Liver (tissue), 8 donors: ENCODE measurements at regions not wholly inside any gene's neighbourhood (a gene's known extent, or its start where the extent isn't known, plus 50 kb on each side); places are given as distances from the start of the nearest gene placed in this dataset.

Experiments used
- DNase-seq: peaks from one replicate; pipeline ENCODE4 v3.0.0-alpha.2; 2017; ENCODE audit warnings: low spot score
- H3K27ac ChIP-seq, 2 donors: one replicate each; pipeline ENCODE4 v1.7.0; 2013; ENCODE audit warnings: inconsistent platforms in 2 of 2, low read length in 2 of 2, control low read depth in 1 of 2, low read depth in 1 of 2, mild to moderate bottlenecking in 1 of 2
- H3K27me3 ChIP-seq, 4 donors: one replicate each; pipeline versions ENCODE4 v1.6.1 to v1.7.0; 2013; ENCODE audit warnings: low read length in 3 of 4, inconsistent platforms in 1 of 4, mild to moderate bottlenecking in 1 of 4, moderate library complexity in 1 of 4; ENCODE audit not compliant: control insufficient read depth in 4 of 4, insufficient read depth in 4 of 4
- H3K36me3 ChIP-seq, 4 donors: one replicate each; pipeline versions ENCODE4 v1.6.1 to v1.7.0; 2013; ENCODE audit warnings: low read length in 3 of 4, mild to moderate bottlenecking in 3 of 4, low read depth in 1 of 4, moderate library complexity in 1 of 4; ENCODE audit not compliant: control insufficient read depth in 4 of 4, insufficient read depth in 3 of 4
- H3K4me1 ChIP-seq, 4 donors: one replicate each; pipeline versions ENCODE4 v1.6.1 to v1.7.0; 2013; ENCODE audit warnings: low read length in 3 of 4, mild to moderate bottlenecking in 3 of 4, moderate library complexity in 1 of 4; ENCODE audit not compliant: control insufficient read depth in 4 of 4, insufficient read depth in 4 of 4
- H3K4me3 ChIP-seq, 3 donors: one replicate each; pipeline versions ENCODE4 v1.6.1 to v1.7.0; 2013; ENCODE audit warnings: low read length in 3 of 3, control low read depth in 1 of 3, low read depth in 1 of 3, mild to moderate bottlenecking in 1 of 3
- H3K9ac ChIP-seq, 2 donors: one replicate each; pipeline ENCODE4 v1.7.0; 2013; ENCODE audit warnings: low read length in 2 of 2, mild to moderate bottlenecking in 2 of 2, moderate library complexity in 2 of 2, control low read depth in 1 of 2, low read depth in 1 of 2
- H3K9me3 ChIP-seq, 4 donors: one replicate each; pipeline versions ENCODE4 v1.6.1 to v1.7.0; 2013; ENCODE audit warnings: low read length in 3 of 4; ENCODE audit not compliant: control insufficient read depth in 4 of 4
- EGR1 ChIP-seq, 2 donors: IDR thresholded peaks; 2 replicates each; pipeline ENCODE4 v1.6.1; 2016 to 2018; ENCODE audit warnings: antibody characterized with exemption in 2 of 2, low read depth in 2 of 2
- FOXA1 ChIP-seq: IDR thresholded peaks from 2 replicates; pipeline ENCODE4 v1.6.1; 2016; ENCODE audit warnings: antibody characterized with exemption
- FOXA2 ChIP-seq: IDR thresholded peaks from 2 replicates; pipeline ENCODE4 v1.6.1; 2016; ENCODE audit warnings: antibody characterized with exemption
- GABPA ChIP-seq, 2 donors: IDR thresholded peaks in 1 of 2; conservative IDR thresholded peaks in 1 of 2; 2 replicates each; pipeline ENCODE4 v1.6.1; 2016; ENCODE audit warnings: antibody characterized with exemption in 2 of 2, mild to moderate bottlenecking in 1 of 2, moderate library complexity in 1 of 2
- HNF4A ChIP-seq, 2 donors: conservative IDR thresholded peaks; 2 replicates each; pipeline ENCODE4 v1.6.1; 2016; ENCODE audit warnings: antibody characterized with exemption in 2 of 2, mild to moderate bottlenecking in 2 of 2
- HNF4G ChIP-seq: IDR thresholded peaks from 2 replicates; pipeline ENCODE4 v1.6.1; 2016; ENCODE audit warnings: antibody characterized with exemption
- JUND ChIP-seq, 2 donors: IDR thresholded peaks; 2 replicates each; pipeline ENCODE4 v1.6.1; 2016; ENCODE audit warnings: antibody characterized with exemption in 2 of 2
- NR2F2 ChIP-seq: IDR thresholded peaks from 2 replicates; pipeline ENCODE4 v1.6.1; 2016; ENCODE audit warnings: antibody characterized with exemption
- RAD21 ChIP-seq, 2 donors: IDR thresholded peaks; 2 replicates each; pipeline ENCODE4 v1.6.1; 2016; ENCODE audit warnings: antibody characterized with exemption in 2 of 2, mild to moderate bottlenecking in 2 of 2
- RXRA ChIP-seq, 2 donors: IDR thresholded peaks; 2 replicates each; pipeline ENCODE4 v1.6.1; 2017 to 2018; ENCODE audit warnings: antibody characterized with exemption in 2 of 2, mild to moderate bottlenecking in 1 of 2
- SP1 ChIP-seq: IDR thresholded peaks from 2 replicates; pipeline ENCODE4 v1.6.1; 2018; ENCODE audit warnings: antibody characterized with exemption, mild to moderate bottlenecking
- TAF1 ChIP-seq: conservative IDR thresholded peaks from 2 replicates; pipeline ENCODE4 v1.6.1; 2016; ENCODE audit warnings: antibody characterized with exemption, mild to moderate bottlenecking
- YY1 ChIP-seq: IDR thresholded peaks from 2 replicates; pipeline ENCODE4 v1.6.1; 2016; ENCODE audit warnings: antibody characterized with exemption, mild to moderate bottlenecking
- WGBS: extraction: QIAGEN DNeasy Blood & Tissue Kit; methylation state at CpG from one replicate; pipeline ENCODE4 v1.1.7; 2013; 5-methylcytosine and 5-hydroxymethylcytosine counted together
- TF ChIP-seq, protein P1 (sequence below): IDR thresholded peaks from 2 replicates; pipeline ENCODE4 v1.6.1; 2016; ENCODE audit warnings: antibody characterized with exemption
- TF ChIP-seq, protein P2 (sequence below): IDR thresholded peaks from 2 replicates; pipeline ENCODE4 v1.6.1; 2016; ENCODE audit warnings: antibody characterized with exemption, mild to moderate bottlenecking
- TF ChIP-seq, protein P3 (sequence below): fragments of 150-350 bp; IDR thresholded peaks from 2 replicates; pipeline ENCODE4 v1.5.1; 2017; ENCODE audit warnings: improper control_type of control experiment, low read depth, low read length; ENCODE audit not compliant: missing input control
- TF ChIP-seq, protein P4 (sequence below): IDR thresholded peaks from 2 replicates; pipeline ENCODE4 v1.6.1; 2016; ENCODE audit warnings: antibody characterized with exemption
- TF ChIP-seq, protein P5 (sequence below): IDR thresholded peaks from 2 replicates; pipeline ENCODE4 v1.6.1; 2016; ENCODE audit warnings: antibody characterized with exemption
- donor health status: healthy.
- donor health status: healthy.
- donor health status: healthy.
- donor health status: healthy.
- donor health status: healthy.

DNA sequence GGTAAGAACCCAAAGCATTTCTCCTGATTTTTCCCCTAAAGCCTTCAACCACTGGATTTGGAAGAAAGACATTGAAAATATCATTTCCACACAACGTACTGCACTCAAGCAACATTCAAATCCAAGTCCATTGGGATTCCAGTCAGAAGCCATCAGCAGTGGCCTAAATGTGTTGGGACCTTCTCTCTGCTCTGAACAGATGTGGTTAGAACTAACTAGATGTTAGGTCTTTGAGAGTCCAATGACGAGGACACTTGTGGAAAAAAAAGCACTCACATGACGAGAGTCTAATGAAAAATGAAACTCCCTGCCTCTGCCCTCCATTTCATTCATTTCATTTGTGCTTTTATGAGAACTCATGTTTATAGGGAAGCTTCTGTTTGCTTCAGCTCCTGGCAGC is 382.3 kb downstream of the SIPA1L2 start:
- H3K9ac ChIP-seq, result no peak overlapping the region
- no peaks in the 10 kb centered on the region for H3K36me3 ChIP-seq
- peaks cover 0 to 5% (median 0%) of the 10 kb centered on the region in 4 donors for H3K27me3 ChIP-seq
- H3K4me3 ChIP-seq, result no peak overlapping the region
- 75% methylated on average over 3 of the region's 3 CpGs for WGBS
- TF ChIP-seq JUND (IDR thresholded peaks at IDR 0.05) (no peak), SP1 (no peak), EGR1 (IDR thresholded peaks at IDR 0.05; ENCODE audit: low read depth in 2 of 2) (no peak), RXRA (IDR thresholded peaks at IDR 0.05) (no peak), HNF4A (conservative IDR thresholded peaks at IDR 0.05) (no peak), YY1 (no peak), RAD21 (IDR thresholded peaks at IDR 0.05) (no peak), TAF1 (no peak), FOXA1 (no peak), NR2F2 (no peak), GABPA (IDR thresholded peaks at IDR 0.05 in 1 of 2, conservative IDR thresholded peaks at IDR 0.05 in 1 of 2) (no peak), FOXA2 (no peak), HNF4G (no peak)
- TF ChIP-seq, protein P1, sequence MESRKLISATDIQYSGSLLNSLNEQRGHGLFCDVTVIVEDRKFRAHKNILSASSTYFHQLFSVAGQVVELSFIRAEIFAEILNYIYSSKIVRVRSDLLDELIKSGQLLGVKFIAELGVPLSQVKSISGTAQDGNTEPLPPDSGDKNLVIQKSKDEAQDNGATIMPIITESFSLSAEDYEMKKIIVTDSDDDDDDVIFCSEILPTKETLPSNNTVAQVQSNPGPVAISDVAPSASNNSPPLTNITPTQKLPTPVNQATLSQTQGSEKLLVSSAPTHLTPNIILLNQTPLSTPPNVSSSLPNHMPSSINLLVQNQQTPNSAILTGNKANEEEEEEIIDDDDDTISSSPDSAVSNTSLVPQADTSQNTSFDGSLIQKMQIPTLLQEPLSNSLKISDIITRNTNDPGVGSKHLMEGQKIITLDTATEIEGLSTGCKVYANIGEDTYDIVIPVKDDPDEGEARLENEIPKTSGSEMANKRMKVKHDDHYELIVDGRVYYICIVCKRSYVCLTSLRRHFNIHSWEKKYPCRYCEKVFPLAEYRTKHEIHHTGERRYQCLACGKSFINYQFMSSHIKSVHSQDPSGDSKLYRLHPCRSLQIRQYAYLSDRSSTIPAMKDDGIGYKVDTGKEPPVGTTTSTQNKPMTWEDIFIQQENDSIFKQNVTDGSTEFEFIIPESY, result no peak
- TF ChIP-seq, protein P2, sequence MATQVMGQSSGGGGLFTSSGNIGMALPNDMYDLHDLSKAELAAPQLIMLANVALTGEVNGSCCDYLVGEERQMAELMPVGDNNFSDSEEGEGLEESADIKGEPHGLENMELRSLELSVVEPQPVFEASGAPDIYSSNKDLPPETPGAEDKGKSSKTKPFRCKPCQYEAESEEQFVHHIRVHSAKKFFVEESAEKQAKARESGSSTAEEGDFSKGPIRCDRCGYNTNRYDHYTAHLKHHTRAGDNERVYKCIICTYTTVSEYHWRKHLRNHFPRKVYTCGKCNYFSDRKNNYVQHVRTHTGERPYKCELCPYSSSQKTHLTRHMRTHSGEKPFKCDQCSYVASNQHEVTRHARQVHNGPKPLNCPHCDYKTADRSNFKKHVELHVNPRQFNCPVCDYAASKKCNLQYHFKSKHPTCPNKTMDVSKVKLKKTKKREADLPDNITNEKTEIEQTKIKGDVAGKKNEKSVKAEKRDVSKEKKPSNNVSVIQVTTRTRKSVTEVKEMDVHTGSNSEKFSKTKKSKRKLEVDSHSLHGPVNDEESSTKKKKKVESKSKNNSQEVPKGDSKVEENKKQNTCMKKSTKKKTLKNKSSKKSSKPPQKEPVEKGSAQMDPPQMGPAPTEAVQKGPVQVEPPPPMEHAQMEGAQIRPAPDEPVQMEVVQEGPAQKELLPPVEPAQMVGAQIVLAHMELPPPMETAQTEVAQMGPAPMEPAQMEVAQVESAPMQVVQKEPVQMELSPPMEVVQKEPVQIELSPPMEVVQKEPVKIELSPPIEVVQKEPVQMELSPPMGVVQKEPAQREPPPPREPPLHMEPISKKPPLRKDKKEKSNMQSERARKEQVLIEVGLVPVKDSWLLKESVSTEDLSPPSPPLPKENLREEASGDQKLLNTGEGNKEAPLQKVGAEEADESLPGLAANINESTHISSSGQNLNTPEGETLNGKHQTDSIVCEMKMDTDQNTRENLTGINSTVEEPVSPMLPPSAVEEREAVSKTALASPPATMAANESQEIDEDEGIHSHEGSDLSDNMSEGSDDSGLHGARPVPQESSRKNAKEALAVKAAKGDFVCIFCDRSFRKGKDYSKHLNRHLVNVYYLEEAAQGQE, result no peak
- TF ChIP-seq, protein P3, sequence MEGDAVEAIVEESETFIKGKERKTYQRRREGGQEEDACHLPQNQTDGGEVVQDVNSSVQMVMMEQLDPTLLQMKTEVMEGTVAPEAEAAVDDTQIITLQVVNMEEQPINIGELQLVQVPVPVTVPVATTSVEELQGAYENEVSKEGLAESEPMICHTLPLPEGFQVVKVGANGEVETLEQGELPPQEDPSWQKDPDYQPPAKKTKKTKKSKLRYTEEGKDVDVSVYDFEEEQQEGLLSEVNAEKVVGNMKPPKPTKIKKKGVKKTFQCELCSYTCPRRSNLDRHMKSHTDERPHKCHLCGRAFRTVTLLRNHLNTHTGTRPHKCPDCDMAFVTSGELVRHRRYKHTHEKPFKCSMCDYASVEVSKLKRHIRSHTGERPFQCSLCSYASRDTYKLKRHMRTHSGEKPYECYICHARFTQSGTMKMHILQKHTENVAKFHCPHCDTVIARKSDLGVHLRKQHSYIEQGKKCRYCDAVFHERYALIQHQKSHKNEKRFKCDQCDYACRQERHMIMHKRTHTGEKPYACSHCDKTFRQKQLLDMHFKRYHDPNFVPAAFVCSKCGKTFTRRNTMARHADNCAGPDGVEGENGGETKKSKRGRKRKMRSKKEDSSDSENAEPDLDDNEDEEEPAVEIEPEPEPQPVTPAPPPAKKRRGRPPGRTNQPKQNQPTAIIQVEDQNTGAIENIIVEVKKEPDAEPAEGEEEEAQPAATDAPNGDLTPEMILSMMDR, result no peak
- TF ChIP-seq, protein P4, sequence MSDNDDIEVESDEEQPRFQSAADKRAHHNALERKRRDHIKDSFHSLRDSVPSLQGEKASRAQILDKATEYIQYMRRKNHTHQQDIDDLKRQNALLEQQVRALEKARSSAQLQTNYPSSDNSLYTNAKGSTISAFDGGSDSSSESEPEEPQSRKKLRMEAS, result no peak
- TF ChIP-seq, protein P5, sequence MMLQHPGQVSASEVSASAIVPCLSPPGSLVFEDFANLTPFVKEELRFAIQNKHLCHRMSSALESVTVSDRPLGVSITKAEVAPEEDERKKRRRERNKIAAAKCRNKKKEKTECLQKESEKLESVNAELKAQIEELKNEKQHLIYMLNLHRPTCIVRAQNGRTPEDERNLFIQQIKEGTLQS, result no peak
- H3K4me1 ChIP-seq, result no peaks in the 10 kb centered on the region
- DNase-seq, result no peak
- peaks cover 0 to 5% (median 0%) of the 10 kb centered on the region in 4 donors for H3K9me3 ChIP-seq
- H3K27ac ChIP-seq, result no peak overlapping the region
